Activated CD4-positive, alpha-beta T cell treated with anti-CD3 and anti-CD28 coated beads for 36 hours (primary cell): ENCODE measurements at regions not wholly inside any gene's neighbourhood (a gene's known extent, or its start where the extent isn't known, plus 50 kb on each side); places are given as distances from the start of the nearest gene placed in this dataset.
A peak's percentile ranks its signal among the peaks of the same experiment; 100 is the strongest.

ENCODE experiments used
- ATAC-seq: fragments of 200-7000 bp; cut with Tn5 transposase; one replicate; pipeline ENCODE4 v1.10.0; 2021; ENCODE audit warnings: mild to moderate bottlenecking, moderate library complexity
- CTCF ChIA-PET: fragments of 350-600 bp; sonication (Branson Sonifier 250); formaldehyde crosslinking; loops from one replicate; lab custom pipeline; 2021; ENCODE audit warnings: antibody characterized with exemption; lab: Charles Lee
- POLR2A ChIA-PET: fragments of 350-600 bp; sonication (Branson Sonifier 250); formaldehyde crosslinking; loops from one replicate; lab custom pipeline; 2021; ENCODE audit warnings: antibody characterized with exemption, inconsistent platforms; lab: Charles Lee
- DNase-seq: peaks from one replicate; pipeline ENCODE4 v3.0.0-alpha.2; 2020
- H3K27ac Mint-ChIP-seq: one replicate; pipeline ENCODE4 v1.8.0; 2021; ENCODE audit warnings: mixed read lengths
- H3K27me3 Mint-ChIP-seq: one replicate; pipeline ENCODE4 v1.8.0; 2021; ENCODE audit warnings: mixed read lengths
- H3K36me3 Mint-ChIP-seq: one replicate; pipeline ENCODE4 v1.8.0; 2021; ENCODE audit warnings: low read depth, mixed read lengths
- H3K4me1 Mint-ChIP-seq: one replicate; pipeline ENCODE4 v1.8.0; 2021; ENCODE audit warnings: mixed read lengths
- H3K4me3 Mint-ChIP-seq: one replicate; pipeline ENCODE4 v1.8.0; 2021; ENCODE audit warnings: mild to moderate bottlenecking, moderate library complexity, mixed read lengths
- H3K9me3 Mint-ChIP-seq: one replicate; pipeline ENCODE4 v1.8.0; 2021; ENCODE audit warnings: low read depth, mixed read lengths
- intact Hi-C, 2 experiments: fragments of 100-400 bp; cut with DNase I in 1 of 2; cut with micrococcal nuclease in 1 of 2; formaldehyde crosslinking; loops; one replicate each; pipeline versions ENCODE4 v1.14.2 to v1.15.1; 2022 to 2024; cut with DNase I, micrococcal nuclease

DNA sequence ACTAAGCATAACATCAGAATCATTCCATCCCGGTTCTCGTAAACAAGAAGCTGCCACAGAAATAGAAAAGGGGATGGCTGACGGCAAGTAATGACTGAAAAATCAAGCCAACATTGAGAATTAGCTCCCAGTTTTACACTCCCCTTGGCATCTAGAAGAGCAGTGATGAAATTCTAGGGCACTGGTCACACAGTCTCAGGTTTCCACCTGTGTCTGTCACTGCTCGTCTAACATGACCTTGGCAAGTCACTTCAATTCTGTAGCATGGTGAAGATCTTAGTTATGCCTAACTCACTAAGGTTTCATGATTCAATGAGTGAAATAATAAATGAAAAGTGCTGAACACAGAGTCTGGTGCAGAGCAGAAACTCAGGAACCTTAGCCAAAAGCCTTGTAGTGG, 272.3 kb upstream of the ARRDC4 start:
- Mint-ChIP-seq H3K4me3 (no peak overlapping the region), H3K27ac (no peak overlapping the region), H3K4me1 (peaks cover 4% of the 10 kb centered on the region), H3K27me3 (no peaks in the 10 kb centered on the region), H3K9me3 (no peaks in the 10 kb centered on the region), H3K36me3 (no peaks in the 10 kb centered on the region)
- ATAC-seq (no peak), DNase-seq (no peak)
- intact Hi-C loops: no loop called here
- ChIA-PET CTCF (no interaction called here), POLR2A (no interaction called here)

DNA sequence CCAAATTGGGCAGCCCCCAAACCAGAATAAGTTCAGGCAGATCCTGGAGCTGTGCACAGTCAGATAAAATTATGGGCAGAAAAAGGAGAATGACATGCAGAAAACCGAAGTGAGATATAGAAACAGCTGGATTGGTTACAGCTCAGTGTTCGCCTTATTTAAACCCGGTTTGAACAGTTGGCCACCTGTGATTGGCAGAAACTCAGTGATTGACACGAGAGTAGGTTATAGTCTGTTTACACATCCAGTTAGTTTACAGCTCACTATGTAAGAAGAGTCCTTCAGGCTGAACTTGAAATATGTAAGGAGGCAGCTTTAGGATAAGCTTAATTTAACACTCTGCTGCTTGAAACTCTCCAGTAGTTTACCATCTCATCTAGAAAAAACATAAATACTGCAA, 271.6 kb upstream of the ARRDC4 start:
- intact Hi-C loops: no loop called here
- CTCF ChIA-PET: no interaction called here
- Mint-ChIP-seq H3K27me3 (no peaks in the 10 kb centered on the region), H3K4me3 (no peak overlapping the region), H3K36me3 (no peaks in the 10 kb centered on the region), H3K27ac (no peak overlapping the region), H3K4me1 (peaks cover 4% of the 10 kb centered on the region), H3K9me3 (no peaks in the 10 kb centered on the region)
- POLR2A ChIA-PET: no interaction called here
- no peak for DNase-seq
- no peak for ATAC-seq

DNA sequence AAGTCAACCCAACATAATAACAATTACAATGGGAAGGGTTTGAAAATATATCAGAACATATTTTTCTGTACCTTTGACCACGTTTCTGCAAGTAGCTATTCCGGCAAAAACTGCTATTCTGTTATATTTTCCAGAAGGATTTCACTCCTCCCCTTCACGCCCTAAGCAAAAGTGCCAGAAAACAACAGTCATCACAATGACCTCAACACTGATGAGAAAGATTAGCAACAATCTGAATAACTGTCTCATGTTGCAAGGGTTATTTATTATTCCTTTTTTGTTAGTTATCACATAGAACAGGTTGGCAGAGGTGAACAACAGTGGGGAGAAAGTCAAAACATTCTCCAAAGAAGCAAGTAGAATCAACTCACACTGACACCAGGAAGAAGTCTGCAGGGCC, 269.4 kb upstream of the ARRDC4 start:
- Mint-ChIP-seq H3K4me1 (no peaks in the 10 kb centered on the region), H3K27me3 (no peaks in the 10 kb centered on the region), H3K9me3 (no peaks in the 10 kb centered on the region), H3K27ac (no peak overlapping the region), H3K4me3 (no peak overlapping the region), H3K36me3 (no peaks in the 10 kb centered on the region)
- intact Hi-C loops: no loop called here
- ChIA-PET POLR2A (no interaction called here), CTCF (interaction anchor here (0.7 kb wide), 1 partner anchor 166 kb away, joined by 3 read pairs; no protein-coding TSS in a partner anchor)
- DNase-seq (no peak), ATAC-seq (no peak)

DNA sequence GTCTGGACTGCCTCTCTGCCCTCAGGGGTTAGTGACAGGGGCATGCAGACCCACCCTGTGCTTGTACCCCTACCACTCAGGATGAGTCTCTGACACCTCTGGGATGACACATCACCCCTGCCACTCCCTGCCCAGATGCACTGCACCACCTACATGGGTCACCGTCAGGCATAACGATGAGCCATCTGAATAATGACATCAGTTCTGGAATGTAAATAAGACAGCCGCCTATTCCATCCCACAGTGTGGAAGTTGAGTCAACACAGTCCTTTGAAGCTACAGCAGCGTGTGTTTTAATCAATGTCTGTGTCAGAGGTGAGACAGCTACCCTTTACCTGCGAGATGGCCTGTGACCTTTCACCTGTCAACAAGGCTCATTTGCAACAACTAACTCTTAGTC, 268.7 kb upstream of the ARRDC4 start:
- H3K36me3 Mint-ChIP-seq: no peaks in the 10 kb centered on the region
- ChIA-PET POLR2A (no interaction called here), CTCF (interaction anchor here (0.7 kb wide), 1 partner anchor 167 kb away, joined by 3 read pairs; no protein-coding TSS in a partner anchor)
- no peaks in the 10 kb centered on the region for H3K9me3 Mint-ChIP-seq
- H3K4me1 Mint-ChIP-seq: no peaks in the 10 kb centered on the region
- no peaks in the 10 kb centered on the region for H3K27me3 Mint-ChIP-seq
- intact Hi-C loops: no loop called here
- ATAC-seq (peak; percentile 19), DNase-seq (no peak)
- no peak overlapping the region for H3K27ac Mint-ChIP-seq
- H3K4me3 Mint-ChIP-seq: no peak overlapping the region

- Mint-ChIP-seq H3K36me3 (no peaks in the 10 kb centered on the region), H3K27me3 (no peaks in the 10 kb centered on the region), H3K27ac (no peak overlapping the region), H3K4me1 (no peaks in the 10 kb centered on the region), H3K4me3 (no peak overlapping the region), H3K9me3 (no peaks in the 10 kb centered on the region)
- ATAC-seq (no peak), DNase-seq (no peak)
- intact Hi-C loops: no loop called here
- CTCF ChIA-PET: no interaction called here
- POLR2A ChIA-PET: no interaction called here
These were observed 268.0 kb upstream of the ARRDC4 start for GRCh38 chr15:97692301-97693015.

DNA sequence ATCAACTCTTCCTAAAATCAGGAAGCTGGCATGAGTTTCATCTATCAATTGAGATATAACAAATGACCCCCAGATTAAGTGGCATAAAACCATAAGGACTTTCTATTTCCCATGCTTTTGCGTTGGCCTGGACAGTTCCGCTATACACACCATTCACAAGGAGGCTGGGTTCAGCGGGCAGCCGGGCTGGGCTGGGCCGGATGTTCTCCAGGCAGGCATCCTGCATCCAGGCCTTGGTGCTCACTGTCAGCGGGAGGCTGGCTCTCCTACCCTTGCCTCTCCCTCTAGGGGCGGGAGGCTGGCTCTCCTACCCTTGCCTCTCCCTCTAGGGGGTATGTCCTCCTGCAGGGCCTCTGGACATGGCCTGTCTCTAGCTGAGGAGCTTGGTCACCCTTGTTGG, 266.0 kb upstream of the ARRDC4 start:
- H3K4me1 Mint-ChIP-seq: no peaks in the 10 kb centered on the region
- no peaks in the 10 kb centered on the region for H3K36me3 Mint-ChIP-seq
- no peaks in the 10 kb centered on the region for H3K9me3 Mint-ChIP-seq
- no peak for ATAC-seq
- no peak for DNase-seq
- H3K27me3 Mint-ChIP-seq: no peaks in the 10 kb centered on the region
- no peak overlapping the region for H3K4me3 Mint-ChIP-seq
- intact Hi-C loops: no loop called here
- H3K27ac Mint-ChIP-seq: no peak overlapping the region
- ChIA-PET CTCF (interaction anchor here (0.6 kb wide), 1 partner anchor 11 kb away, joined by 3 read pairs; no protein-coding TSS in a partner anchor), POLR2A (interaction anchor here (0.6 kb wide), 1 partner anchor 182 kb away, joined by 3 read pairs; no protein-coding TSS in a partner anchor)

DNA sequence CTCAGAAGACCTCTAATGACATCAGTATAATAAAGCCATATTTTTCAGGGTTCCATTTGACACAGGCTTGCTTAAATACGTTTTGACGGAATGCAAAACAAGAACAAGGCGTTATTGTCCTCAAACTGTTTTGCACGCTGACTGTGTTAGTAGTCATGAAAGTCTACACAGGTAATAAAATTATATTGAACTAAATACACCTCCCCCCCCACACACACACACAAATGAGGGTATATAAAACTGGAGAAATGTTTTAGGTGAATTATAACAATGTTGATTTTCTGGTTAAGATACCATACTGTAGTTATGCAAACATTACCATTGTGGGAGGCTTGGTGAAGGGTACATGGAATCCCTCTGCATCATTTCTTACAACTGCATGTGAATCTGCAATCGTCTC, 257.1 kb upstream of the ARRDC4 start:
- H3K27me3 Mint-ChIP-seq: no peaks in the 10 kb centered on the region
- DNase-seq (no peak), ATAC-seq (no peak)
- ChIA-PET CTCF (no interaction called here), POLR2A (no interaction called here)
- no peaks in the 10 kb centered on the region for H3K4me1 Mint-ChIP-seq
- H3K27ac Mint-ChIP-seq: no peak overlapping the region
- no peak overlapping the region for H3K4me3 Mint-ChIP-seq
- intact Hi-C loops: no loop called here
- H3K36me3 Mint-ChIP-seq: no peaks in the 10 kb centered on the region
- no peaks in the 10 kb centered on the region for H3K9me3 Mint-ChIP-seq

- Mint-ChIP-seq H3K36me3 (no peaks in the 10 kb centered on the region), H3K27me3 (peaks cover 4% of the 10 kb centered on the region), H3K9me3 (no peaks in the 10 kb centered on the region), H3K27ac (no peak overlapping the region), H3K4me1 (no peaks in the 10 kb centered on the region), H3K4me3 (no peak overlapping the region)
- POLR2A ChIA-PET: no interaction called here
- CTCF ChIA-PET: no interaction called here
- no peak for ATAC-seq
- intact Hi-C loops: no loop called here
- DNase-seq: no peak
These were observed 254.4 kb upstream of the ARRDC4 start for GRCh38 chr15:97706059-97706458.

DNA sequence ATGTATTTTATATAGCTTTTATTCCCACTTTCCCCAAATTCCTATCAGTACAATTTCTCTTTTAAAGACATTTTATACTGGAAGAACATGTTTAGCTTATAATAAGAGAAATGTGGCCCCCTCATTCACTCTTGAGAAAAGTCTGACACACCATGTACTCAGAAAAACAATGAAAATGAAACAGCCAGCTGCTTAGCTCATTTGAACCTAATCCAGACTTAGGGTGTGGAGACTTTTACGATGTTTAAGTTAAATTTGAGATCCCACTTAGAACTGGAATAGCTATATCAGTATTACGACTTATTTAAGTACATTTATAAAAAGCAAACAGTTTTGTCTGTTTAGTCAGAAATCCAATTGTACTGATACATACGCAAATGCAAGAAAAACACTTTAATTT, 252.3 kb upstream of the ARRDC4 start:
- H3K9me3 Mint-ChIP-seq: no peaks in the 10 kb centered on the region
- intact Hi-C loops: no loop called here
- H3K27me3 Mint-ChIP-seq: peaks cover 4% of the 10 kb centered on the region
- no peak overlapping the region for H3K27ac Mint-ChIP-seq
- H3K36me3 Mint-ChIP-seq: no peaks in the 10 kb centered on the region
- CTCF ChIA-PET: no interaction called here
- ATAC-seq (no peak), DNase-seq (no peak)
- POLR2A ChIA-PET: no interaction called here
- H3K4me3 Mint-ChIP-seq: no peak overlapping the region
- no peaks in the 10 kb centered on the region for H3K4me1 Mint-ChIP-seq

- ChIA-PET CTCF (interaction anchor here (0.8 kb wide), 1 partner anchor 37 kb away, joined by 3 read pairs; no protein-coding TSS in a partner anchor), POLR2A (no interaction called here)
- Mint-ChIP-seq H3K27me3 (peaks cover 4% of the 10 kb centered on the region), H3K4me1 (no peaks in the 10 kb centered on the region), H3K4me3 (no peak overlapping the region), H3K36me3 (no peaks in the 10 kb centered on the region), H3K9me3 (no peaks in the 10 kb centered on the region), H3K27ac (no peak overlapping the region)
- DNase-seq (no peak), ATAC-seq (peak; percentile 19)
- intact Hi-C loops: no loop called here
These were observed 248.0 kb upstream of the ARRDC4 start for GRCh38 chr15:97712530-97712929.

GRCh38 chr15:97717806-97718205, 242.7 kb upstream of the ARRDC4 start:
- no peak overlapping the region for H3K4me3 Mint-ChIP-seq
- peaks cover 2% of the 10 kb centered on the region for H3K27me3 Mint-ChIP-seq
- no peaks in the 10 kb centered on the region for H3K36me3 Mint-ChIP-seq
- intact Hi-C loops: no loop called here
- CTCF ChIA-PET: interaction anchor here (0.6 kb wide), 1 partner anchor 618 kb away, joined by 3 read pairs; no protein-coding TSS in a partner anchor
- peaks cover 13% of the 10 kb centered on the region for H3K9me3 Mint-ChIP-seq
- POLR2A ChIA-PET: no interaction called here
- H3K27ac Mint-ChIP-seq: no peak overlapping the region
- no peaks in the 10 kb centered on the region for H3K4me1 Mint-ChIP-seq
- ATAC-seq (no peak), DNase-seq (no peak)

DNA sequence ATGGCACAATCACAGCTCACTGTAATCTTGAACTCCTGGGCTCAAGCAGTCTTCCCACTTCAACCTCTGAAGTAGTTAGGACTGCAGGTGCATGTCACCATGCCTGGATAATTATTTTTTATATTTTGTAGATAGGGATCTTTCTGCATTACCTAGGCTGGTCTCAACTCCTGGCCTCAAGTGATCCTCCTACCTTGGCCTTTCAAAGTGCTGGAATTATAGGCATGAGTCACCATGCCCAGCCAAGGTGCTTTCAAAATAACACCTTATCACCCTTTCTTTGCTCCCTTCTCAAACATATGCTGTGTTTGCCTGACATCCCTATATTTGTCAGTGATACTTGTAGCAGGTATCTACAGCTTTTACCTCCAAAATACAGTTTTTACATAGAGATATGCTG, 242.0 kb upstream of the ARRDC4 start:
- ChIA-PET POLR2A (no interaction called here), CTCF (no interaction called here)
- Mint-ChIP-seq H3K27ac (no peak overlapping the region), H3K4me1 (no peaks in the 10 kb centered on the region), H3K9me3 (peaks cover 13% of the 10 kb centered on the region), H3K4me3 (no peak overlapping the region), H3K27me3 (peaks cover 2% of the 10 kb centered on the region), H3K36me3 (no peaks in the 10 kb centered on the region)
- intact Hi-C loops: no loop called here
- DNase-seq (no peak), ATAC-seq (no peak)
